NT2/D1 (cell line): ENCODE measurements at regions not wholly inside any gene's neighbourhood (a gene's known extent, or its start where the extent isn't known, plus 50 kb on each side); places are given as distances from the start of the nearest gene placed in this dataset.
"Not testable (repeated sequence)": the region's sequence is repeated elsewhere in the genome, so short reads cannot be mapped to it uniquely, and the experiment has no call there.

Source experiments
- YY1 ChIP-seq: IDR thresholded peaks from 2 replicates; pipeline ENCODE4 v1.6.1; 2011; ENCODE audit not compliant: insufficient read length, insufficient read depth
- ZNF274 ChIP-seq: IDR thresholded peaks from 2 replicates; pipeline ENCODE4 v1.6.1; 2011; ENCODE audit warnings: mild to moderate bottlenecking, low read depth, low read length

GRCh38 chr1:145475369-145475915 lies 50.0 kb upstream of the NBPF20 start:
- TF ChIP-seq YY1, ZNF274: not testable (repeated sequence)
